ENCODE measurements at regions not wholly inside any gene's neighbourhood (a gene's known extent, or its start where the extent isn't known, plus 50 kb on each side); places are given as distances from the start of the nearest gene placed in this dataset.
A peak's percentile ranks its signal among the peaks of the same experiment; 100 is the strongest.

GRCh38 chr20:52832151-52832774, 139.9 kb upstream of the TSHZ2 start:
- Histone ChIP-seq H3K27ac (ENCODE audit: low read length) (no peak overlapping the region), H3K9ac (ENCODE audit: low read length) (no peak overlapping the region), H2AFZ (ENCODE audit: low read depth, low read length) (no peak overlapping the region), H3F3A (ENCODE audit: insufficient read depth, low read length, poor library complexity, severe bottlenecking) (no peaks in the 10 kb centered on the region), H3K9me3 (ENCODE audit: low read length) (no peaks in the 10 kb centered on the region), H3K4me3 (ENCODE audit: low read length) (no peak overlapping the region), H3K27me3 (ENCODE audit: insufficient read depth, low read depth, low read length) (no peaks in the 10 kb centered on the region), H4K20me1 (ENCODE audit: insufficient read depth) (no peaks in the 10 kb centered on the region), H3K9me2 (ENCODE audit: insufficient read depth, low read length) (no peaks in the 10 kb centered on the region), H3K79me2 (replicated peaks; ENCODE audit: insufficient read depth, low read length) (no peaks in the 10 kb centered on the region), H3K36me3 (ENCODE audit: insufficient read depth, low read length) (no peaks in the 10 kb centered on the region), H3K4me2 (ENCODE audit: low read length) (no peak overlapping the region)
- TF ChIP-seq REST (IDR thresholded peaks at IDR 0.05; ENCODE audit: borderline replicate concordance) (no peak), RAD21 (conservative IDR thresholded peaks at IDR 0.05) (no peak), TAF1 (IDR thresholded peaks at IDR 0.05; ENCODE audit: low read depth) (no peak), MXI1 (conservative IDR thresholded peaks at IDR 0.05; ENCODE audit: poor library complexity, severe bottlenecking) (no peak), CTCF (IDR thresholded peaks at IDR 0.05; ENCODE audit: poor library complexity, severe bottlenecking) (no peak), POLR2AphosphoS5 (IDR thresholded peaks at IDR 0.05) (no peak), EZH2 (IDR thresholded peaks at IDR 0.05; ENCODE audit: borderline replicate concordance, insufficient read depth, low read length, poor library complexity, severe bottlenecking) (no peak), EP300 (conservative IDR thresholded peaks at IDR 0.05; ENCODE audit: poor library complexity, severe bottlenecking) (no peak), SMC3 (conservative IDR thresholded peaks at IDR 0.05; ENCODE audit: poor library complexity) (no peak)

- Histone ChIP-seq H3K9me3 (ENCODE audit: low read length) (no peaks in the 10 kb centered on the region), H4K20me1 (ENCODE audit: insufficient read depth) (no peaks in the 10 kb centered on the region), H3K9me2 (ENCODE audit: insufficient read depth, low read length) (no peaks in the 10 kb centered on the region), H3K36me3 (ENCODE audit: insufficient read depth, low read length) (no peaks in the 10 kb centered on the region), H3K4me2 (ENCODE audit: low read length) (no peak overlapping the region), H3K79me2 (replicated peaks; ENCODE audit: insufficient read depth, low read length) (no peaks in the 10 kb centered on the region), H3K27ac (ENCODE audit: low read length) (no peak overlapping the region), H3K4me3 (ENCODE audit: low read length) (no peak overlapping the region), H3F3A (ENCODE audit: insufficient read depth, low read length, poor library complexity, severe bottlenecking) (no peaks in the 10 kb centered on the region), H3K9ac (ENCODE audit: low read length) (no peak overlapping the region), H3K27me3 (ENCODE audit: insufficient read depth, low read depth, low read length) (no peaks in the 10 kb centered on the region), H2AFZ (ENCODE audit: low read depth, low read length) (no peak overlapping the region)
- TF ChIP-seq TAF1 (IDR thresholded peaks at IDR 0.05; ENCODE audit: low read depth) = no peak
- no peak for TF ChIP-seq EZH2 (IDR thresholded peaks at IDR 0.05; ENCODE audit: borderline replicate concordance, insufficient read depth, low read length, poor library complexity, severe bottlenecking)
- no peak for TF ChIP-seq REST (IDR thresholded peaks at IDR 0.05; ENCODE audit: borderline replicate concordance)
- no peak for TF ChIP-seq SMC3 (conservative IDR thresholded peaks at IDR 0.05; ENCODE audit: poor library complexity)
- no peak for TF ChIP-seq RAD21 (conservative IDR thresholded peaks at IDR 0.05)
- no peak for TF ChIP-seq CTCF (IDR thresholded peaks at IDR 0.05; ENCODE audit: poor library complexity, severe bottlenecking)
- peak; percentile 66 for TF ChIP-seq POLR2AphosphoS5 (IDR thresholded peaks at IDR 0.05)
- peak; percentile 60 for TF ChIP-seq EP300 (conservative IDR thresholded peaks at IDR 0.05; ENCODE audit: poor library complexity, severe bottlenecking)
- TF ChIP-seq MXI1 (conservative IDR thresholded peaks at IDR 0.05; ENCODE audit: poor library complexity, severe bottlenecking) = no peak
Observed at GRCh38 chr20:52830598-52830997, 141.6 kb upstream of the TSHZ2 start.
